ENCODE measurements at regions not wholly inside any gene's neighbourhood (a gene's known extent, or its start where the extent isn't known, plus 50 kb on each side); places are given as distances from the start of the nearest gene placed in this dataset.

- CTCF ChIA-PET = no interaction called here
- in situ Hi-C loops (cut with MboI; ENCODE audit: low sequenced_read_pairs) = no loop called here
These were observed 53.9 kb upstream of the ATP8A1 start for GRCh38 chr4:42710761-42711160.

More at GRCh38 chr4:42710761-42711160, 53.9 kb upstream of the ATP8A1 start:
- intact Hi-C loops (cut with micrococcal nuclease) (no loop called here), dilution Hi-C loops (cut with HindIII; ENCODE audit: low sequenced_read_pairs, unreplicated experiment) (no loop called here)
- H3K9ac ChIP-seq (ENCODE audit: low read depth, low read length) = no peak overlapping the region
- no peaks in the 10 kb centered on the region for H3K36me3 ChIP-seq (ENCODE audit: control insufficient read depth, insufficient read depth, low read length)
- ATAC-seq (ENCODE audit: low read depth) (no peak), DNase-seq (no peak)
- BruUV-seq (replicated peaks) = no TSS peak
- H2BK5ac ChIP-seq (ENCODE audit: low read depth, low read length, poor library complexity, severe bottlenecking) = no peak overlapping the region
- no peak overlapping the region for H4K8ac ChIP-seq (ENCODE audit: low read depth in 2 of 2, low read length in 2 of 2)
- H2BK20ac ChIP-seq (ENCODE audit: low read depth, low read length) = no peak overlapping the region
- no peak overlapping the region for H3K4ac ChIP-seq (ENCODE audit: low read depth, low read length)
- no peak overlapping the region for H3K4me3 ChIP-seq (ENCODE audit: insufficient read depth, low read depth, low read length)
- no peak overlapping the region for H4K5ac ChIP-seq (ENCODE audit: low read depth, low read length)
- H3K56ac ChIP-seq (ENCODE audit: extremely low read depth, insufficient read depth, low read length) = no peak overlapping the region
- H3K18ac ChIP-seq (ENCODE audit: low read depth, low read length) = no peak overlapping the region
- no peak overlapping the region for H3K14ac ChIP-seq (replicated peaks; ENCODE audit: low read depth, low read length)
- H3K23ac ChIP-seq (ENCODE audit: low read depth, low read length) = no peak overlapping the region
- H2AFZ ChIP-seq (replicated peaks; ENCODE audit: low read length, poor library complexity) = no peak overlapping the region
- no peak overlapping the region for H2AK9ac ChIP-seq (replicated peaks; ENCODE audit: low read depth, low read length, poor library complexity)
- no peak for TF ChIP-seq CHD1 (IDR thresholded peaks at IDR 0.05; ENCODE audit: low read depth, low read length)
- no peak for TF ChIP-seq MAZ (IDR thresholded peaks at IDR 0.05; ENCODE audit: borderline replicate concordance, low read depth, low read length)
- no peak for TF ChIP-seq MXI1 (IDR thresholded peaks at IDR 0.05; ENCODE audit: borderline replicate concordance, low read depth, low read length)
- TF ChIP-seq CEBPB (IDR thresholded peaks at IDR 0.05; ENCODE audit: low read depth, low read length) = no peak
- TF ChIP-seq FOS (IDR thresholded peaks at IDR 0.05; ENCODE audit: low read depth, low read length) = no peak
- no peak for TF ChIP-seq NFE2L2 (IDR thresholded peaks at IDR 0.05; ENCODE audit: low read depth, low read length)
- TF ChIP-seq USF2 (IDR thresholded peaks at IDR 0.05; ENCODE audit: low read depth, low read length) = no peak
- no peak for TF ChIP-seq BHLHE40 (IDR thresholded peaks at IDR 0.05; ENCODE audit: low read depth, low read length)
- no peak for TF ChIP-seq POLR2A (IDR thresholded peaks at IDR 0.05; ENCODE audit: low read depth, low read length)
- no peak for TF ChIP-seq SMC3 (IDR thresholded peaks at IDR 0.05; ENCODE audit: low read depth, low read length)
- TF ChIP-seq RCOR1 (IDR thresholded peaks at IDR 0.05; ENCODE audit: insufficient replicate concordance, low read length) = no peak
- TF ChIP-seq ELK1 (IDR thresholded peaks at IDR 0.05; ENCODE audit: borderline replicate concordance, low read depth, low read length) = no peak
- no peak for TF ChIP-seq CTCF (conservative IDR thresholded peaks at IDR 0.05; ENCODE audit: low read depth, low read length)
- TF ChIP-seq MAFK (IDR thresholded peaks at IDR 0.05; ENCODE audit: low read depth, low read length) = no peak
- no peak for TF ChIP-seq RAD21 (IDR thresholded peaks at IDR 0.05; ENCODE audit: low read length)
- TF ChIP-seq RFX5 (IDR thresholded peaks at IDR 0.05; ENCODE audit: low read depth, low read length) = no peak
- no peaks in the 10 kb centered on the region for H3K27me3 ChIP-seq (ENCODE audit: control insufficient read depth, insufficient read depth, low read length)
- no peaks in the 10 kb centered on the region for H3K9me3 ChIP-seq (ENCODE audit: control insufficient read depth, insufficient read depth, low read length)
- no peaks in the 10 kb centered on the region for H4K20me1 ChIP-seq (ENCODE audit: insufficient read depth, low read length)
- no peak overlapping the region for H3K4me2 ChIP-seq (ENCODE audit: low read depth, low read length)
- H2BK120ac ChIP-seq (ENCODE audit: low read depth, low read length) = no peak overlapping the region
- H3K79me1 ChIP-seq (ENCODE audit: low read depth in 1 of 2, low read length in 2 of 2) = no peaks in the 10 kb centered on the region
- no peaks in the 10 kb centered on the region for H3K9me1 ChIP-seq (ENCODE audit: insufficient read depth, low read length)
- no peak overlapping the region for H4K91ac ChIP-seq (ENCODE audit: insufficient read depth, low read depth, low read length)
- no peaks in the 10 kb centered on the region for H3K4me1 ChIP-seq (ENCODE audit: control insufficient read depth, insufficient read depth, low read length)
- POLR2A ChIA-PET (ENCODE audit: unreplicated experiment) = no interaction called here
- H2BK15ac ChIP-seq (ENCODE audit: low read depth, low read length) = no peak overlapping the region
- H3K27ac ChIP-seq (ENCODE audit: insufficient read depth, low read length) = no peak overlapping the region
- no peak overlapping the region for H2AK5ac ChIP-seq (ENCODE audit: low read depth, low read length)

Measured in IMR-90 (cell line).